ENCODE measurements at regions not wholly inside any gene's neighbourhood (a gene's known extent, or its start where the extent isn't known, plus 50 kb on each side); places are given as distances from the start of the nearest gene placed in this dataset.
A peak's percentile ranks its signal among the peaks of the same experiment; 100 is the strongest.

- WGBS, 2 donors, result 74 to 80% methylated on average over 4 of the region's 4 CpGs
- H3K9ac ChIP-seq (ENCODE audit: insufficient read depth in 1 of 2, low read length in 2 of 2), result no peak overlapping the region
- no peak overlapping the region for H3K4me3 ChIP-seq
- TF ChIP-seq CTCF (IDR thresholded peaks at IDR 0.05; ENCODE audit: control extremely low read depth, extremely low read depth), result no peak
- no peaks in the 10 kb centered on the region for H3K4me1 ChIP-seq (ENCODE audit: control insufficient read depth in 5 of 5, insufficient read depth in 5 of 5, low read length in 5 of 5)
- H3K36me3 ChIP-seq (ENCODE audit: control insufficient read depth in 4 of 4, insufficient read depth in 4 of 4, low read length in 4 of 4), result no peaks in the 10 kb centered on the region
- H3K27me3 ChIP-seq (ENCODE audit: control insufficient read depth in 3 of 3, insufficient read depth in 3 of 3, low read length in 2 of 3), result no peaks in the 10 kb centered on the region
- no peak for ATAC-seq (ENCODE audit: insufficient read depth, low FRiP score)
- peaks cover 0 to 5% (median 1%) of the 10 kb centered on the region in 4 donors for H3K9me3 ChIP-seq (ENCODE audit: control insufficient read depth in 4 of 4, insufficient read depth in 3 of 4, low read length in 3 of 4)
- H3K27ac ChIP-seq (ENCODE audit: low read depth in 1 of 2, low read length in 1 of 2), result no peak overlapping the region
- peak in 2 of 3 donors; percentile 66 to 79 for DNase-seq
Observed at GRCh38 chr14:82365471-82365870, 831.8 kb upstream of the SEL1L start.

GRCh38 chr14:82366803-82367202, 833.1 kb upstream of the SEL1L start:
- no peak overlapping the region for H3K27ac ChIP-seq (ENCODE audit: low read depth in 1 of 2, low read length in 1 of 2)
- ATAC-seq (ENCODE audit: insufficient read depth, low FRiP score), result no peak
- no peak overlapping the region for H3K9ac ChIP-seq (ENCODE audit: insufficient read depth in 1 of 2, low read length in 2 of 2)
- H3K4me1 ChIP-seq (ENCODE audit: control insufficient read depth in 5 of 5, insufficient read depth in 5 of 5, low read length in 5 of 5), result no peaks in the 10 kb centered on the region
- H3K4me3 ChIP-seq, result no peak overlapping the region
- 71 to 73% methylated on average over 2 of the region's 2 CpGs for WGBS, 2 donors
- H3K9me3 ChIP-seq (ENCODE audit: control insufficient read depth in 4 of 4, insufficient read depth in 3 of 4, low read length in 3 of 4), result peaks cover 0 to 7% (median 1%) of the 10 kb centered on the region in 4 donors
- no peaks in the 10 kb centered on the region for H3K27me3 ChIP-seq (ENCODE audit: control insufficient read depth in 3 of 3, insufficient read depth in 3 of 3, low read length in 2 of 3)
- no peak for DNase-seq
- no peak for TF ChIP-seq CTCF (IDR thresholded peaks at IDR 0.05; ENCODE audit: control extremely low read depth, extremely low read depth)
- H3K36me3 ChIP-seq (ENCODE audit: control insufficient read depth in 4 of 4, insufficient read depth in 4 of 4, low read length in 4 of 4), result no peaks in the 10 kb centered on the region

- H3K36me3 ChIP-seq (ENCODE audit: control insufficient read depth in 4 of 4, insufficient read depth in 4 of 4, low read length in 4 of 4), result no peaks in the 10 kb centered on the region
- H3K9me3 ChIP-seq (ENCODE audit: control insufficient read depth in 4 of 4, insufficient read depth in 3 of 4, low read length in 3 of 4), result peaks cover 0 to 2% (median 0%) of the 10 kb centered on the region in 4 donors
- H3K27ac ChIP-seq (ENCODE audit: low read depth in 1 of 2, low read length in 1 of 2), result no peak overlapping the region
- TF ChIP-seq CTCF (IDR thresholded peaks at IDR 0.05; ENCODE audit: control extremely low read depth, extremely low read depth), result no peak
- H3K4me3 ChIP-seq, result no peak overlapping the region
- DNase-seq, result peak in 2 of 3 donors; percentile 76 to 86
- H3K27me3 ChIP-seq (ENCODE audit: control insufficient read depth in 3 of 3, insufficient read depth in 3 of 3, low read length in 2 of 3), result no peaks in the 10 kb centered on the region
- ATAC-seq (ENCODE audit: insufficient read depth, low FRiP score), result no peak
- WGBS, 2 donors, result 66 to 75% methylated on average over 2 of the region's 2 CpGs
- no peak overlapping the region for H3K9ac ChIP-seq (ENCODE audit: insufficient read depth in 1 of 2, low read length in 2 of 2)
- no peaks in the 10 kb centered on the region for H3K4me1 ChIP-seq (ENCODE audit: control insufficient read depth in 5 of 5, insufficient read depth in 5 of 5, low read length in 5 of 5)
Observed at GRCh38 chr14:82379291-82379690, 845.6 kb upstream of the SEL1L start.

- Histone ChIP-seq H3K27me3 (ENCODE audit: control insufficient read depth in 3 of 3, insufficient read depth in 3 of 3, low read length in 2 of 3) (no peaks in the 10 kb centered on the region), H3K27ac (ENCODE audit: low read depth in 1 of 2, low read length in 1 of 2) (no peak overlapping the region), H3K9me3 (ENCODE audit: control insufficient read depth in 4 of 4, insufficient read depth in 3 of 4, low read length in 3 of 4) (peaks cover 0 to 3% (median 0%) of the 10 kb centered on the region in 4 donors), H3K4me3 (no peak overlapping the region), H3K36me3 (ENCODE audit: control insufficient read depth in 4 of 4, insufficient read depth in 4 of 4, low read length in 4 of 4) (no peaks in the 10 kb centered on the region), H3K4me1 (ENCODE audit: control insufficient read depth in 5 of 5, insufficient read depth in 5 of 5, low read length in 5 of 5) (no peaks in the 10 kb centered on the region), H3K9ac (ENCODE audit: insufficient read depth in 1 of 2, low read length in 2 of 2) (no peak overlapping the region)
- DNase-seq (peak in 2 of 3 donors; percentile 54 to 58), ATAC-seq (ENCODE audit: insufficient read depth, low FRiP score) (no peak)
- no peak for TF ChIP-seq CTCF (IDR thresholded peaks at IDR 0.05; ENCODE audit: control extremely low read depth, extremely low read depth)
Observed at GRCh38 chr14:82385048-82385447, 851.4 kb upstream of the SEL1L start.
